Activated CD4-positive, alpha-beta T cell treated with anti-CD3 and anti-CD28 coated beads for 48 hours (primary cell): ENCODE measurements at regions not wholly inside any gene's neighbourhood (a gene's known extent, or its start where the extent isn't known, plus 50 kb on each side); places are given as distances from the start of the nearest gene placed in this dataset.
"Not testable (repeated sequence)": the region's sequence is repeated elsewhere in the genome, so short reads cannot be mapped to it uniquely, and the experiment has no call there.

Experiments used
- DNase-seq: peaks from one replicate; pipeline ENCODE4 v3.0.0-alpha.2; 2020

DNA sequence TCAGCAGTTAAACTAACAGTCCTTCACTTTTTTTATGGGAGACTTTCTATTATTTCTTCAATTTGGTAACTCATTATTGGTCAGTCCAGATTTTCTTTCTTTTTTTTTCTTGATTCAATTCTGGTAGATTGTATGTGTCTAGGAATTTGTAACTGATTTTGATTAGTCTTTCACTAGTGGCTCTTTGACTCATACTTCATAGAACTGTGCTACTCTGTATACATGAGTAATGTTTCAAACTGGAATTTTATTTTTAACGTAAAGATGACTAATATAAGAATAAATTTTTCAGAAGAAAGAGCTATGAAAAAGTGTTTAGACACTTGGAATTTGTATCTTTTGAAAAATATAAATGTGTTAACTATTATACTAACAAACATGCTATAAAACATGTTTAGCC is 813.0 kb downstream of the TRAM1L1 start:
- DNase-seq, result no peak

GRCh38 chr4:116260931-116261330 is 824.4 kb downstream of the TRAM1L1 start:
- not testable (repeated sequence) for DNase-seq

- DNase-seq, result no peak
These were observed 840.6 kb downstream of the TRAM1L1 start for GRCh38 chr4:116244771-116245170.

DNA sequence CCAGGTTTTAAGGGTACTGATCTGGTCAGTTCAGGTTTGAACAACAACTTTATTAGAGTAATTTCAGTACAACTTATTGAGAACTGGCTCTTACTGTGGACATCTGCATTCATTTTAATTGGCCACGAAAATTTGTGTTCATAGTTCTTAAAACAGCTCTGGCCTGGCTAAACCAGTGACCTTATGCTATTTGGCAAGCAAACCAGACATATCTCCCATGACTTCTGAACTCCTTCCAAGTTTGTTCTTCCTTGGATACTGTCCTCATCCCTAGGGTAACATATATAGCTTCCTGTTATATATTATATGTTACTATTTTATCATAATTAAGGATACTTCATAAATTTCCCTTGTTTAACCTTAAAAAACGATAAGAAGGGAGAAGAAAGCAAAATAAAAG is 841.9 kb downstream of the TRAM1L1 start:
- DNase-seq, result no peak

DNA sequence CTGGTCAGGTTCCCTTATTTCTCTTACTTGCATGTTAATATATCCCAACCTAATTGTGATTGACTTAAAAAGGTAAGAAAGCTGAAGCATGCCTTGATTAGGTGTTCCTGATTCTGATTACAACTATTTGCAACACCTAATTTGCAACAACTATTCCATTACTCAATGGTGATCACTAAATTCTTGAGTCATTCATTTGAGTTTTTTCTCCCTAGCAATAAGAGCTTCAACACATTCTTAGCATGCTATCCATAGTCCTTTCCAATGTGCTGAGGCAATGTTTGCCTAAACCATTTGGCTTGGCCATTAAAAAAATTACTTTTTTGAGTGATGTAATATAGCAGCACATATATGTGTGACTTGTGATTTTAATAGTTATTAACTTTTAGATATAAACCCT is 851.4 kb downstream of the TRAM1L1 start:
- no peak for DNase-seq

- not testable (repeated sequence) for DNase-seq
These were observed 853.4 kb downstream of the TRAM1L1 start for GRCh38 chr4:116231999-116232398.

DNA sequence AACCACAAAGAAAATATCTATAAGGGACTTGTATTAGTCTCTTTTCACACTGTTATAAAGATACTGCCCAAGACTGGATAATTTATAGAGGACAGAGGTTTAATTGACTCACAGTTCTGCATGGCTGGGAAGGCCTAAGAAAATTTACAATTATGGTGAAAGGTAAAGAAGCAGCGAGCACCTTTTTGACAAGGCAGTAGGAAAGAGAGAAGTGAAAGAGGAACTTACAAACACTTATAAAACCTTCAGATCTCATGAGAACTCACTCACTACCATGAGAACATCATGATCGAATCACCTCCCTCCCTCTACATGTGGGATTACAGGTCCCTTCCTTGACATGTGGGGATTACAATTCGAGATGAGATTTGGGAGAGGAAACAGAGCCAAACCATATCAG is 856.0 kb downstream of the TRAM1L1 start:
- no peak for DNase-seq

GRCh38 chr4:116223040-116223732 is 862.2 kb downstream of the TRAM1L1 start:
- no peak for DNase-seq

DNA sequence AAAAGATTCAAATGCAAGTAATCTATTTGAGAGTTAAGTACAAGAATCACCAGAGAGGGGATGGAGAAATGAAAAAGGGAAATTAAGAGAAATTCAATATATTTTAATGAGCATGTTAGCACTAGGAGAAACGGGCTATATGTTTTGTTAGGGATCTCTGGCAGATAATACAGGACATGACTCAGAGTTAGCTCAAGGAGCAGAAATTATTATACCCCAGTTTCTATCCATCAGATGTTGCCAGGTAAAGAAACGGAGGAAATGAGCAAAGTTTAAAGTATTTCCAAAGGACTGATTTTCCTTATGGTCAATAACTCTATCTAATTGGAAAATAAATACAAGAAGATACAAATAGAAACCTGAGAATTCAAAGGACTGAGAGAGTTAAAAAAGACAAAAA is 867.6 kb downstream of the TRAM1L1 start:
- DNase-seq, result no peak

- no peak for DNase-seq
These were observed 869.8 kb downstream of the TRAM1L1 start for GRCh38 chr4:116215622-116216021.

- DNase-seq, result no peak
These were observed 882.9 kb downstream of the TRAM1L1 start for GRCh38 chr4:116202524-116202923.

DNA sequence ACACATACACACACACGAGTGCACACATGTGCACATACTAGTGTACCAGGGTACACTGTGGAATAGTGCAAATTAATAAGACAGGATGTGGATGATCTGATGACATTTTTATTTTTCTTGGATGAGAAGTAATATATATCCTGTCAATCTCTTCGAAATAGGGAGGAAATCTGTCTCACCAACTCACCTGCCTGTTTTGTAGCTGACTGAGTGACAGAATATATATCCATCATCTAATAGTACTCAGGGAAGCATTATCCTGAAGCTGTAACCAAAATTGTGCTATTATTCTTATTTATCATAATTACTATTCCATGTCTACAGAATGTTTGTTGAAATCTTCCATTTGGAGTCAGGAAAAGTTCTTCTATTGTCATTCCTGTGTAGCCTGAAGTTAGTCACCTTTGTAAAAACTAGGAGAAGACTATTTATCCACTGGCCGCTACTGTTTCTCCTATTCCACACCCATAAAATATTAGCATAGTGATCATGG is 888.0 kb downstream of the TRAM1L1 start:
- no peak for DNase-seq

DNA sequence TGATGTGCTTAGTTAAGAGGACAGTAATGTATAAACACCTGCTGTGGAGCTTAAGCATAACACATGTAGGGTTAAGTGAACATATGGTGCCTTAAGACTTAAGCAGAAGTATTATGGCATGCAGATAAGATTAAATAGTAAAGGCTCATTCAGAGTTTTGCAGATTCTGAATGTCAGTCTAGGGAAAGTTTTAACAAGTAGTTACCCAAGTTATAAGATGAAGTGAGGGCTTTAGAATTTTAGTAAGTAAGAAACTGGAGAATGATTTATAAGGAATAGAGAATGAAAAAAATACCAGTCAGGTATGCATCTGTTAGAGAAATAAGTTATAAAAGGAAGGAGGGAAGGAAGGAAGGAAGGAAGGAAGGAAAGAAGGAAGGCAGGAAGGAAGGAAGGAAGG is 902.1 kb downstream of the TRAM1L1 start:
- DNase-seq, result no peak

DNA sequence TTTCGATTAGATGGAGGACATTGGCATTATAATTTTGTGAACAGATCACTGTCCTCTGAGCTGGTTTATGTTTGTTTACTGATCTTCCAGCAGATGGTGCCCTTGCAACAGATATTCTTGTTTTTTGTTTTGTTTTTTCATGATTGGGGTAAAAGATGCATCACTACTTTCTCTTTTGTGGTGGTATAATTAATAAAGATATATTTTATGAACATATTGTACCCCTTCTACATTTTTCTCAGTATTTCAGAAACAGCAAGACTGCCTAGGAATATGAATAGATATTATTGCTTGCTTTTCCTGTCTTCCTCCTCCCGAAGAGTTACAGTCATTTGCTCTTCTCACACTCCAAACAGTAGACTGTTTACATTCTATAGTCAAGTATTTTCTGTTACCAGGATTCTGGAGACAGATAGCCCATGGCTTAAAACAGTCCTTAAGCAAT is 905.2 kb downstream of the TRAM1L1 start:
- DNase-seq, result no peak

GRCh38 chr4:116151371-116151770 is 934.0 kb downstream of the TRAM1L1 start:
- not testable (repeated sequence) for DNase-seq

- DNase-seq, result no peak
These were observed 935.2 kb downstream of the TRAM1L1 start for GRCh38 chr4:116150152-116150551.

DNA sequence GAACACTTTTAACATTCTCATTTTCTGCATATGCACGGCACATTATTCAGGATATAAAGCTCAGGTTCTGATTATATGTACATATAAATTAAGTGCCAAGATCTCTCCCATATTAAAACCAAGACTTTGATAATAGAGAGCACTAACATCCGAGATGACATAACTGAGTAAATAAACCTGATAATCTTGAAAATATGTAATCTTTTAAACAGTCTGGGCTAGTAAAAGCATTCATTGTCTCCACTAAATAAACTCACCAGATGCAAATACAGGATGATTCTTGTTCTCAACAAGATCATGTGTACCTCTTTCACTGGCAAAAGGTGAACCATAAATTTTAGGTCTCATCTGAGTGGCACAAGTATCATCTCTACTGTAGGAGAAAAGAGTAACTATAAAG is 942.2 kb downstream of the TRAM1L1 start:
- DNase-seq, result no peak

- no peak for DNase-seq
These were observed 952.4 kb downstream of the TRAM1L1 start for GRCh38 chr4:116132946-116133345.

DNA sequence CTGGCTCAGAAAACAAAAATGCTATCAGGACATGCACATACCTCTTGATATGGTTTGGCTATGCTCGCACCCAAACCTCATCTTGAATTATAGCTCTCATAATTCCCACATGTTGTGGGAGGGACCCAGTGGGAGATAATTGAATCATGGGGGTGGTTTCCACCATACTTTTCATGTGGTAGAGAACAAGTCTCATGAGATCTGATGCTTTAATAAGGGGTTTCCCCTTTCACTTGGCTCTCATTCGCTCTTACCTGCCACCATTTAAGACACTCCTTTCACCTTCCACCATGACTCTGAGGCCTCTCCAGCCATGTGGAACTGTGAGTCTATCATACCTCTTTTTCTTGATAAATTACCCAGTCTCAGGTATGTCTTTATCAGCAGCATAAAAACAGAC is 958.6 kb downstream of the TRAM1L1 start:
- DNase-seq, result no peak

DNA sequence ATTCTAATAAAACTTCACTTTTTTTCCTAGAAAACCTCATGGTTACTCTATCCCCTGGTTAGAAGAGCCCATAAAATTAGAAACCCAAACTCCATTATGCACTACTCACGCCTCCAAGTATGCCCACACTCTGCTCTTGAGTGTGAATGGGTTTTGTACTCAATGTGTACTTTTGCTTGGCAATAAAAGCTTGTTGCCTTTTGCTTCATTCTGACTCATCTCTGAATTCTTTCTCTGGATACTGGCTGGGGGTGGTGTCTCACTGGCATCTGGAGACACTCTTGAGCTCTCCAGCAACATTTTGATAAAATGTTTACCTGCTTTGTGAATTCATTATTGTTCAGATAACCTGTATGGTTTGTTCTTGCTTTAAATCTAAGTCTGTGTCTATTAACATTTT is 963.3 kb downstream of the TRAM1L1 start:
- DNase-seq, result no peak

- no peak for DNase-seq
These were observed 967.2 kb downstream of the TRAM1L1 start for GRCh38 chr4:116118221-116118620.

DNA sequence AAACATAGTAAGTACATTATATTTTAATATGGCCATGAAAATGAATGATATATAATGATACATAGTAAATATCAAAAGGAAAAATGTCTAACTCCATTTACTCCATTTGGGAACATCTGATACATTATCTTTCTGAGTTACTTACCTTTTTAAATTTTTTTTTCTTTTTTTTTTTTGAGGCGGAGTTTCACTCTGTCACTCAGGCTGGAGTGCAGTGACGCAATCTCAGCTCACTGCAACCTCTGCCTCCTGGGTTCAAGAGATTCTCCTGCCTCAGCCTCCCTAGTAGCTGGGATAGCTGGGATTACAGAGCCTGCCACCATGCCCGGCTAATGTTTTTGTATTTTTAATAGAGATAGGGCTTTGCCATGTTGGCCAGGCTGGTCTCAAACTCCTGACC is 972.5 kb downstream of the TRAM1L1 start:
- DNase-seq, result not testable (repeated sequence)

DNA sequence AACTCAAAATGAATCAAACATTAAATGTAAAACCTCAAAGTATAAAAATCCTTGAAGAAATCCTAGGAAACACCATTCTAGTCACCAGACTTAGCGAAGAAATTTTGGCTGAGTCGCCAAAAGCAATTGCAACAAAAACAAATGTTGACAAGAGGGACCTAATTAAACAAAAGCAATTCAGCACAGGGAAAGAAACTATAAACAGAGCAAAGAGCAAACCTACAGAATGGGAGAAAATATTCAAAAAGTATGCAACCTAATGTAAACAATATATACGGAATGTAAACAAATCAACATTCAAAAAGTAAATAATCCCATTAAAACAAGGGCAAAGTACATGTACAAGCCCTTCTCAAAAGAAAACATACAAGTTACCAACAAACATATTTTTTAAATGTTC is 974.7 kb downstream of the TRAM1L1 start:
- no peak for DNase-seq

DNA sequence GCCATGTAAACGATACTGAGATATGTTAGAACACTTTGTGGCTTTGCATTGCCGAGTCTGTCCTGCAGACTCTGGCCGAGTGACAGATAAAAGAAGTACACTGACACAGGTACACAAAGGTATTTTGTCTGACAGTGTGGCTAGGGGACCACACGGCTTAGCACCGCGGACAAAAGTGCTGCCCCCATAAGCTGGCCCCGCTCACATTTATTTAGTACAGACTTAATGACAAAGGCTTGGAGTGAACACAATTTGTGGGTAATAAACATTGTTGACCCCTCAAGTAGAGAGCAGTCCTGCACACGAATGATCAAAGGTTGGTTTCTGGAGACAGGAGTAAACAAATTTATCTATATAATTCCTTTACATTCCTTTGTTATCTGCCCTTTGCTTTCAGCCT is 976.8 kb downstream of the TRAM1L1 start:
- DNase-seq, result no peak

- no peak for DNase-seq
These were observed 984.1 kb downstream of the TRAM1L1 start for GRCh38 chr4:116101321-116101720.
